C4-2B (cell line): ENCODE measurements at regions not wholly inside any gene's neighbourhood (a gene's known extent, or its start where the extent isn't known, plus 50 kb on each side); places are given as distances from the start of the nearest gene placed in this dataset.

Experiments used
- H3K27ac ChIP-seq: fragments of 450-650 bp; 2 replicates; pipeline ENCODE4 v1.5.1; 2017
- ZFX ChIP-seq: fragments of 450-650 bp; IDR thresholded peaks from 2 replicates; pipeline ENCODE4 v1.6.1; 2017
- TF ChIP-seq, protein P1 (sequence below): fragments of 450-650 bp; conservative IDR thresholded peaks from 2 replicates; pipeline ENCODE4 v1.5.1; 2017; ENCODE audit warnings: mild to moderate bottlenecking

DNA sequence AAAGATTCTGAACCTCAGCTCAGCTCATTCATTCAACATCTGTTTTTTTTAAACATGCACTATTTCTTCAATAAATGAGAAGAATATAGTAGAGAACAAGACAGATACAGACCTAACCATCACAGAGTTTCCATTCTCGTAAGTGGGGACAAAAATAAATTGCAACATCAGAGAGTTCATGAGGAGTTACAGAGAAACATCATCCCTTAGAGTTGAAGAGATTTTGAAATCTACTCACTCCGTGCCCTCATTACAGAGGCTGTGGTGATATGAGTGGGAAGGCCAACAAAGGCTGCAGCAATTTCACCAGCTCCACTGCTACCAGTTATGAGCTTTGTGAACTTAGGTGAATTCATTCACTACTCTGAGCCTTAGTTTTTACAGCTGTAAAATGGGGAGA is 399.3 kb downstream of the BCL11A start:
- no peak overlapping the region for H3K27ac ChIP-seq
- no peak for TF ChIP-seq ZFX
- TF ChIP-seq, protein P1, sequence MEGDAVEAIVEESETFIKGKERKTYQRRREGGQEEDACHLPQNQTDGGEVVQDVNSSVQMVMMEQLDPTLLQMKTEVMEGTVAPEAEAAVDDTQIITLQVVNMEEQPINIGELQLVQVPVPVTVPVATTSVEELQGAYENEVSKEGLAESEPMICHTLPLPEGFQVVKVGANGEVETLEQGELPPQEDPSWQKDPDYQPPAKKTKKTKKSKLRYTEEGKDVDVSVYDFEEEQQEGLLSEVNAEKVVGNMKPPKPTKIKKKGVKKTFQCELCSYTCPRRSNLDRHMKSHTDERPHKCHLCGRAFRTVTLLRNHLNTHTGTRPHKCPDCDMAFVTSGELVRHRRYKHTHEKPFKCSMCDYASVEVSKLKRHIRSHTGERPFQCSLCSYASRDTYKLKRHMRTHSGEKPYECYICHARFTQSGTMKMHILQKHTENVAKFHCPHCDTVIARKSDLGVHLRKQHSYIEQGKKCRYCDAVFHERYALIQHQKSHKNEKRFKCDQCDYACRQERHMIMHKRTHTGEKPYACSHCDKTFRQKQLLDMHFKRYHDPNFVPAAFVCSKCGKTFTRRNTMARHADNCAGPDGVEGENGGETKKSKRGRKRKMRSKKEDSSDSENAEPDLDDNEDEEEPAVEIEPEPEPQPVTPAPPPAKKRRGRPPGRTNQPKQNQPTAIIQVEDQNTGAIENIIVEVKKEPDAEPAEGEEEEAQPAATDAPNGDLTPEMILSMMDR: no peak

DNA sequence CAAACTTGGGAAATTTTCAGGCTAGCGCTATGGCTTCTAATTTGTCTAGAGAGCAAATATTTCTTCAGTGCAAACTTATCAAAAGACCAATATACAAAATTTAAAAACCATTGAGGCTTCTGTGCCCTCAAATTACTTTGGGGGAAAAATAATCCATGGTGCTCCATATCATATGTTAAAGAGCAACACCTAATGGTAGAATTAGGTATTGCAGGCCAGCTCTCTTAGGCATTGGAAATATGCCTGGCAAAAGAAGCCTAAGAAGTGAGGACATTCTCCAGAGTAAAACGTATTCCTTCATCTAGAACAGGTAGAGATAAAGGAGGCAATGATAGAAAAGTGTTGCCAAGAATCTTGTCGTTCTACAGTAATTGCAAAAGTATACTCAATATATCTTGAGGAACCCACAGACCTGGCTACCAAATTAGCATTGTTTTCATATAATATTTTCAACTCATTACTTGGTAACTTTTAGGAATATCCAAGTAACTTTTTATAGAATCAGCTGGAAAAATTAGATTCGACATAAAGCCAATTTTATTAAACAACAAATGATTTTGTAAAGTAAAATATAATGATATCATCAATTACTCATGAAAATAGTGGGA is 401.1 kb downstream of the BCL11A start:
- no peak for TF ChIP-seq ZFX
- TF ChIP-seq, protein P1: peak; percentile 80
- H3K27ac ChIP-seq: no peak overlapping the region

DNA sequence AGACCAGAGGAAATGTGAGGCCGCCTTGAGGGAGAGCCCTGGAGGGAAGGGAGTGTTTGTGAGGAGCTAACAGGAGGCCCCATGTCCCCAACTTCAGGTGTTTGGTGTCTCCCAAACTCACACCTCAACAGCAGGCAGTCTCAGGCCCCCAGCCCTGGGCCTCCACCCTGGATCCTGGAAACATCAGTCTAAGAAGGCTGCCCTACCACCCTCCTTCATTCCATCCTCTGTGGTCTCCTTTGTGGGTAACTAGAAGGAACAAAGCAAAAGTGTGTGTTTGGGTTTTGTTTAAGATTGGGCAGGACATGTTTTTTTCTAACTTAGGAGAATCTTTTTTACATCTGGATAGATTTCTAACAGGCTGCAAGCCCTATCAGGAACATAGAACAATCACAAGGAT is 404.3 kb downstream of the BCL11A start:
- no peak for TF ChIP-seq ZFX
- TF ChIP-seq, protein P1: no peak

GRCh38 chr2:60148716-60149115 is 404.7 kb downstream of the BCL11A start:
- no peak overlapping the region for H3K27ac ChIP-seq
- no peak for TF ChIP-seq ZFX
- TF ChIP-seq, protein P1: no peak

More for the DNA sequence above, 404.3 kb downstream of the BCL11A start:
- H3K27ac ChIP-seq: no peak overlapping the region

GRCh38 chr2:60140185-60140584 is 413.3 kb downstream of the BCL11A start:
- TF ChIP-seq ZFX: no peak
- TF ChIP-seq, protein P1: no peak
- no peak overlapping the region for H3K27ac ChIP-seq

GRCh38 chr2:60136913-60137312 is 416.5 kb downstream of the BCL11A start:
- TF ChIP-seq, protein P1: no peak
- no peak for TF ChIP-seq ZFX
- H3K27ac ChIP-seq: no peak overlapping the region

DNA sequence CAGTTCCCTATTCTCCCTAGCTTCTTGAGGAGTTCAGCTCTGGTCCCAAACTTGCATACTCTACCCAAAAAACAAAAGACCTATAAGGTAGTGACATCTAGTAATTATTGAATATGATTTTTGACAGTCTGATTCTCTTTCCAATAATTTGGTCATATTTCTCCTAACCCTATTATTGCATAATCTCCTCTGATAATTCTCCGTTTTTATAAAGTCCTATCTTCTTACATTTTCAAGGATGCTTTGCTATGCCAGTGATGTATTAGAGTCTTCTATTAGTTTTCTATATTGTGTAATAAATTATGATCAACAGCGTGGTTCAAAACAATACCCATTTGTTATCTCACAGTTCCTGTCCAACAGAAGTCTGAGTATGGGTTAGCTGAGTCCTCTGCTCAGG is 426.3 kb downstream of the BCL11A start:
- TF ChIP-seq ZFX: no peak
- TF ChIP-seq, protein P1: no peak
- no peak overlapping the region for H3K27ac ChIP-seq
